Duodenal mucosa (tissue), 2 donors: ENCODE measurements at regions not wholly inside any gene's neighbourhood (a gene's known extent, or its start where the extent isn't known, plus 50 kb on each side); places are given as distances from the start of the nearest gene placed in this dataset.

Experiments used
- H3K27ac ChIP-seq: one replicate; pipeline ENCODE4 v1.7.0; 2013; ENCODE audit warnings: low read depth, low read length
- H3K27me3 ChIP-seq, 2 donors: one replicate each; pipeline ENCODE4 v1.7.0; 2013; ENCODE audit warnings: low read length in 2 of 2, control low read depth in 1 of 2; ENCODE audit not compliant: insufficient read depth in 2 of 2, control insufficient read depth in 1 of 2
- H3K36me3 ChIP-seq, 2 donors: one replicate each; pipeline ENCODE4 v1.7.0; 2013; ENCODE audit warnings: low read length in 2 of 2, control low read depth in 1 of 2; ENCODE audit not compliant: insufficient read depth in 2 of 2, control insufficient read depth in 1 of 2
- H3K4me1 ChIP-seq, 2 donors: one replicate each; pipeline ENCODE4 v1.7.0; 2013; ENCODE audit warnings: low read length in 2 of 2, control low read depth in 1 of 2; ENCODE audit not compliant: insufficient read depth in 2 of 2, control insufficient read depth in 1 of 2
- H3K4me3 ChIP-seq, 2 donors: one replicate each; pipeline ENCODE4 v1.7.0; 2013; ENCODE audit warnings: low read length in 2 of 2, low read depth in 1 of 2
- H3K9ac ChIP-seq, 2 donors: one replicate each; pipeline ENCODE4 v1.7.0; 2013; ENCODE audit warnings: low read length in 2 of 2, low read depth in 1 of 2
- H3K9me3 ChIP-seq, 2 donors: one replicate each; pipeline ENCODE4 v1.7.0; 2013; ENCODE audit warnings: low read length in 2 of 2, control low read depth in 1 of 2; ENCODE audit not compliant: control insufficient read depth in 1 of 2

DNA sequence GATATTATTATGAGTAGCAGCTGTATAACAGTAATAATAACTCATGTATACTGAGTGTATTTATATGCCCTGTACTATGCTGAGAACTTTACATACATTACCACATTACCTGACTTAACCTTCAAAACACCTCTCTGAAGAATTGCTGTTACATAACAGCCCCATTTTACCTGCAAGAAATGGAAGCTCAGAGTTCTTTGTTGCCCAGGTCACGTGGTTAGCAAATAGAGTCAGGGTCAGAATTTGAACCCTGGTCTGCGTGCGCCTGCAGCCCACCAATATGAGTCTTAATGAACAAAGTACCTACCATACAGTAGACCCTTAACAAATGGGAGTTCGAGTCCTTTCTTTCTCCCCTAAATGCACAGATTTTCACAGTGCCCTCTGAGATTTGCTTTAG is 101.9 kb downstream of the MCFD2 start:
- Histone ChIP-seq H3K27me3 (no peaks in the 10 kb centered on the region), H3K27ac (peak overlapping the region; percentile 58), H3K9ac (no peak overlapping the region), H3K9me3 (no peaks in the 10 kb centered on the region), H3K4me1 (peaks cover 13% of the 10 kb centered on the region in 2 donors), H3K36me3 (no peaks in the 10 kb centered on the region), H3K4me3 (no peak overlapping the region)

DNA sequence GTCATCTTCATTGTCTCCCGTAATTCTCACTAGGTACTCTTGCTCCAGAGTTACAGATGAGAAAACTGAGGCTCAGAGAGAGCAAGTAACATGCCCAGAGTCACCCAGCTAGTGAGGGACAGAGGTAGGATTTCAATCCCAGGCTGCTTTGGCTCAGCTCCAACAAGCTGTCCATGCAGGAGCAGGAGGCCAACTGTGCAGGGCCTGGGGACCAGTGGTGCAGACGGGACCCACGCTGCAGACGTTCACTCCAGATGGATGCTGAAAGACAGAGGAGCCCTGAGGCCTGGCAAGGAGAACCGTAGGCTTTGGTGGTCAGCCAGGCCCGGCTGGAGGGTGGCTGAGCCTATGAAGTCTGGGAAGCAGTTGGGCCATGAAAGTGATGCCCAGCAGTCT is 102.6 kb downstream of the MCFD2 start:
- Histone ChIP-seq H3K4me1 (peaks cover 13% of the 10 kb centered on the region in 2 donors), H3K9ac (no peak overlapping the region), H3K27me3 (no peaks in the 10 kb centered on the region), H3K36me3 (no peaks in the 10 kb centered on the region), H3K9me3 (no peaks in the 10 kb centered on the region), H3K27ac (peak overlapping the region; percentile 30), H3K4me3 (no peak overlapping the region)
